ENCODE measurements at regions not wholly inside any gene's neighbourhood (a gene's known extent, or its start where the extent isn't known, plus 50 kb on each side); places are given as distances from the start of the nearest gene placed in this dataset.

DNA sequence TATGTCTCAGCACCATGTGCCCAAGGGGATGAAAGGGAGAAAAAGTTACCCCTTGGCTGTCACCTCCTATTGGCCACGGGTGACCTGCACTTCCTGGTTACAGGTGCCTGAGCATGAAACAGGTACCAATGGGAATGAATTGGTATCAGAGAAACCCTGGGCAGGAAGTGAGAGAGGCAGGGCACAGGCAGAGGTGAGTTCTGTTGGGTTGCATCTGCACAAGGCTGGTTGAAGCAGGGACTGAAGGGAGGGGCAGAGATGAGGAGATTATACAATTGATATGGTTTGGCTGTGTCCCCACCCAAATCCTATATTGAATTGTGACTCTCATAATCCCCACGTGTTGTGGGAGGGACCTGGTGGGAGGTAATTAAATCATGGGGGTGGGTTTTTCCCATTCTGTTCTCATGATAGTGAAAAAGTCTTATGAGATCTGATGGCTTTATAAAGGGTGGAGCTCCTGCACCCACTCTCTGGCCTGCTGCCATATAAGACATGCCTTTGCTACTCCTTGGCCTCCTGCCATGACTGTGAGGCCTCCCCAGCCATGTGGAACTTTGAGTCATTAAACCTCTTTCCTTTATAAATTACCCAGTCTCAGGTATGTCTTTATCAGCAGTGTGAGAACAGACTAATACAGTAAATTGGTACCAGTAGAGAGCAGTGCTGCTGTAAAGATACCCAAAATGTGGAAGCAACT, 291.8 kb downstream of the LRFN2 start:
- peaks cover 22% of the 10 kb centered on the region for H3K27me3 Mint-ChIP-seq (ENCODE audit: low read depth)
- no peaks in the 10 kb centered on the region for H3K36me3 Mint-ChIP-seq (ENCODE audit: insufficient read depth)
- no peaks in the 10 kb centered on the region for H3K4me1 Mint-ChIP-seq (ENCODE audit: low read depth)
- H3K9me3 Mint-ChIP-seq, result no peaks in the 10 kb centered on the region
- no peak overlapping the region for H3K4me3 Mint-ChIP-seq
- no peak for DNase-seq
- no peak for ATAC-seq

- H3K9me3 Mint-ChIP-seq, result no peaks in the 10 kb centered on the region
- no peaks in the 10 kb centered on the region for H3K4me1 Mint-ChIP-seq (ENCODE audit: low read depth)
- no peak for DNase-seq
- H3K36me3 Mint-ChIP-seq (ENCODE audit: insufficient read depth), result no peaks in the 10 kb centered on the region
- H3K27me3 Mint-ChIP-seq (ENCODE audit: low read depth), result peaks cover 21% of the 10 kb centered on the region
- ATAC-seq, result no peak
- H3K4me3 Mint-ChIP-seq, result no peak overlapping the region
These were observed 293.5 kb downstream of the LRFN2 start for GRCh38 chr6:40293460-40294185.

DNA sequence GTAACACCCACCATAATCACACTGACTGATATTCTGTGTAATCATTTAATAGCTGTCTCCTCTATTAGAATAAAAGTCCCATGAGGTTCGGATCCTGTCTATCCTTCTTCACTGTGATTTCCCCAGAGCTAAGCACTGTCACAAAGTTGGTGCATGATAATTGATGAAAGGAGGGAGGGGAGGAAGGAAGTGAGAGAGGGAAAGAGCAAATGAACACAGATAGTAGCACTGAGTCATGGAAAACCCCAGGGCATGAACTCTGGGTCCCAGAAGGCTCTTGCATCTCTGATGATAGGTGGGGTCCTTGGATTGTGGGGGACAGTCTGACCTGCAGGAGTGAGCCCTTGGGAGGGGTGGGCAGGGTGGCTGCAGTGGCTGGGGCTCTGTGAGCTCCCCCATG, 294.1 kb downstream of the LRFN2 start:
- Mint-ChIP-seq H3K27me3 (ENCODE audit: low read depth) (peaks cover 21% of the 10 kb centered on the region), H3K4me1 (ENCODE audit: low read depth) (no peaks in the 10 kb centered on the region)

GRCh38 chr6:40290816-40291215, 296.3 kb downstream of the LRFN2 start:
- Mint-ChIP-seq H3K27me3 (ENCODE audit: low read depth) (peaks cover 34% of the 10 kb centered on the region), H3K4me1 (ENCODE audit: low read depth) (no peaks in the 10 kb centered on the region), H3K36me3 (ENCODE audit: insufficient read depth) (no peaks in the 10 kb centered on the region), H3K9me3 (no peaks in the 10 kb centered on the region), H3K4me3 (no peak overlapping the region)
- ATAC-seq (no peak), DNase-seq (no peak)

More for the DNA sequence above, 294.1 kb downstream of the LRFN2 start:
- H3K36me3 Mint-ChIP-seq (ENCODE audit: insufficient read depth), result no peaks in the 10 kb centered on the region
- ATAC-seq (no peak), DNase-seq (no peak)
- H3K4me3 Mint-ChIP-seq, result no peak overlapping the region
- H3K9me3 Mint-ChIP-seq, result no peaks in the 10 kb centered on the region

GRCh38 chr6:40288919-40289318, 298.2 kb downstream of the LRFN2 start:
- H3K4me1 Mint-ChIP-seq (ENCODE audit: low read depth), result no peaks in the 10 kb centered on the region
- no peak for DNase-seq
- H3K4me3 Mint-ChIP-seq, result no peak overlapping the region
- H3K27me3 Mint-ChIP-seq (ENCODE audit: low read depth), result peaks cover 40% of the 10 kb centered on the region
- no peak for ATAC-seq
- H3K36me3 Mint-ChIP-seq (ENCODE audit: insufficient read depth), result no peaks in the 10 kb centered on the region
- no peaks in the 10 kb centered on the region for H3K9me3 Mint-ChIP-seq

DNA sequence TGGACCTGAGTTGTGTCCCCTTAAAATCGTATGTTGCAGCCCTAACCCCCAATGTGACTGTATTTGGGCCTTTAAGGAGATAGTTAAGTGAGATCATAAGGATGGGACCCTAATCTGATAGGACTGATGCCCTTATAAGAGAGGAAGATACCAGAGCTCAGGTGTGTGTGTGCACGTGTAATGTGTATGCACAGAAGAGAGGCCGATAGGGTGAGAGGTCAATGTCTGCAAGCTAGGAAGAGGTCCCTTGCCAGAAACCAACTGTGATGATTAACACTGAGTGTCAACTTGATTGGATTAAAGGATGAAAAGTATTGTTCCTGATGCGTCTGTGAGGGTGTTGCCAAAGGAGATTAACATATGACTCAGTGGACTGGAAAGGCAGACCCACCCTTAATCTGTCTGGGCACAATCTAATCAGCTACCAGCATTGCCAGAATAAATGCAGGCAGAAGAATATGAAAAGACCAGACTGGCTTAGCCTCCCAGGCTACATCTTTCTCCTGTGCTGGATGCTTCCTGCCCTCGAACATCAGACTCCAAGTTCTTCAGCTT, 299.8 kb downstream of the LRFN2 start:
- no peaks in the 10 kb centered on the region for H3K9me3 Mint-ChIP-seq
- H3K36me3 Mint-ChIP-seq (ENCODE audit: insufficient read depth), result no peaks in the 10 kb centered on the region
- DNase-seq (no peak), ATAC-seq (no peak)
- H3K27me3 Mint-ChIP-seq (ENCODE audit: low read depth), result peaks cover 40% of the 10 kb centered on the region
- H3K4me3 Mint-ChIP-seq, result no peak overlapping the region
- H3K4me1 Mint-ChIP-seq (ENCODE audit: low read depth), result no peaks in the 10 kb centered on the region

DNA sequence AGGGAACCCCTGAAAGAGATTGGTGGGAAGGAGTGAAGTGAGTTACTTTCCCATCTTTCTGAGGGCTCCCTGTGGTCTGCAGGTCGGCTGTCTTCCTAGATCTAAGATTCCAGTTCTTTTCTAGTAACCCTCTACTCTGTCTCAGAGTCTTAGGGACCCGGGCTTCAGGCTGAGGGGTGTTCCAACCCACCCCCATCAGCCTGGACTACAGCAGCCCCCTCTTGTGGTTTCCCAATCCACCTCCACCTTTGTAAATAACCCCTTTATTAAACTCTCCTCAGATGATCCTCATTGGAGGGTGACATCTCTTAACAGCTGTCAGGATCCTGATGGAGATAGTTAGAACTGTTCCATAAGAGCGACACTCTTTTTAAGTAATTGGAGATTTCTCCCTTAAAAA, 300.4 kb downstream of the LRFN2 start:
- Mint-ChIP-seq H3K4me3 (no peak overlapping the region), H3K9me3 (no peaks in the 10 kb centered on the region), H3K36me3 (ENCODE audit: insufficient read depth) (no peaks in the 10 kb centered on the region), H3K4me1 (ENCODE audit: low read depth) (no peaks in the 10 kb centered on the region), H3K27me3 (ENCODE audit: low read depth) (peaks cover 35% of the 10 kb centered on the region)
- ATAC-seq (no peak), DNase-seq (no peak)

- DNase-seq (no peak), ATAC-seq (no peak)
- Mint-ChIP-seq H3K4me3 (no peak overlapping the region), H3K9me3 (no peaks in the 10 kb centered on the region), H3K4me1 (ENCODE audit: low read depth) (no peaks in the 10 kb centered on the region), H3K36me3 (ENCODE audit: insufficient read depth) (no peaks in the 10 kb centered on the region), H3K27me3 (ENCODE audit: low read depth) (peaks cover 31% of the 10 kb centered on the region)
These were observed 301.2 kb downstream of the LRFN2 start for GRCh38 chr6:40285996-40286395.

DNA sequence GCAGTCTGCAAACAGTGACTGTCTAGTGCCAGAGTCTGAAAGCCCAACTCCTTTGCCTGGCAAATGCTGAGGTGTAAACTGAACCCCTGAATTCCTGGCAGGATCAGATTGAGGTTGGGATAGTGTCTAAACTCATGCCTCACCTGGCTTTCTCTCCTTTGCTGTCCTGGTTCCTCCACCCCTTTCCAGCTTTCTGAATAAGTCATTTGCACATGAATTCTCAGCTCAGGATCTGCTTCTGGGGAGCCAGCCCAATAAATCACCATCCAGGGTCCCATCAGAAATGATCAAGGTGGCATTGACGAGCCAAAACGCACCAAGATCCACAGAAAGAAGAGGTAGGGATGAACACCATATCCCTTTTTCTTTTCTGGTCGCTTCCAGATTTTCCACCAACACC, 301.6 kb downstream of the LRFN2 start:
- no peaks in the 10 kb centered on the region for H3K36me3 Mint-ChIP-seq (ENCODE audit: insufficient read depth)
- H3K4me1 Mint-ChIP-seq (ENCODE audit: low read depth), result no peaks in the 10 kb centered on the region
- no peak overlapping the region for H3K4me3 Mint-ChIP-seq
- H3K27me3 Mint-ChIP-seq (ENCODE audit: low read depth), result peaks cover 27% of the 10 kb centered on the region
- ATAC-seq (no peak), DNase-seq (no peak)
- H3K9me3 Mint-ChIP-seq, result no peaks in the 10 kb centered on the region

DNA sequence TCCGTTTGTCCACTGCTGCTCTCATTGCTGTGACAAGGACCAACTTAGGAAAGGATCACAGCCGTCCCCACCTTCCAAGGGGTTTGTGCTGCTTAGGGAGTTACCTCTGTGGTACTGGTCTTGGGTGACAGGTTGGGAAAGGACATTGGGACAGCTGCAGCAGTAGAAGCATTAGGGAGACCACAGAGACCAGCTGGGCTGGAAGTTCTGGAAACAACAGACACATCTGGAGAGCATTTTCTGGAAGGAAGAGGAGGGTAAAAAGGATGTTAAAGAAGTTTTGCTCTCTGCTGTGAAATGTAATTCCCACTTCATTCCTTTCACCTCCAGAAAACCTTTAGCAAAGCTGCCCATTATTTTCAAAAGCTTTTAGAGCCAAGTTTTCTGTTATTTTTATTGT, 304.2 kb downstream of the LRFN2 start:
- H3K9me3 Mint-ChIP-seq, result no peaks in the 10 kb centered on the region
- H3K4me1 Mint-ChIP-seq (ENCODE audit: low read depth), result no peaks in the 10 kb centered on the region
- H3K36me3 Mint-ChIP-seq (ENCODE audit: insufficient read depth), result no peaks in the 10 kb centered on the region
- ATAC-seq (no peak), DNase-seq (no peak)
- peaks cover 20% of the 10 kb centered on the region for H3K27me3 Mint-ChIP-seq (ENCODE audit: low read depth)
- H3K4me3 Mint-ChIP-seq, result no peak overlapping the region

- Mint-ChIP-seq H3K4me3 (no peak overlapping the region), H3K4me1 (ENCODE audit: low read depth) (no peaks in the 10 kb centered on the region), H3K9me3 (no peaks in the 10 kb centered on the region), H3K27me3 (ENCODE audit: low read depth) (peaks cover 11% of the 10 kb centered on the region), H3K36me3 (ENCODE audit: insufficient read depth) (no peaks in the 10 kb centered on the region)
- DNase-seq (no peak), ATAC-seq (no peak)
These were observed 305.8 kb downstream of the LRFN2 start for GRCh38 chr6:40281402-40281801.

DNA sequence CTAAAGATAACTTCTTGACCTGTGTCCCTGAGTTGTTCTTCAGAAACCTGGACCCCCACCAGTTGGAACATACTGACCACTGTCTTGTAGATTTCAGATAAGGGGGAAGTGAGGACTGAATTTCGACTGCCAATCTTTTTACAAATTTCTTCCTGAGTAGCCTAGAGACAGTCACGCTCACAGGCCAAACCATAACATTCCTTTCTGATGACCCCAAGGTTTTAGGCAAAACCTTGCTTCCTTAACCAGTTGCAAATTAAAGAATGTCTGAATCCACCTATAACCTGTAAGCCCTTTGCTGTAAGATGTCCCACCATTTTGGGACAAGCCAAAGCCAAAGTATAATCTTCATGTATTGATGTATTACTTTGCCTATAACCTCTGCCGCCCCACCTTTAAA, 306.9 kb downstream of the LRFN2 start:
- H3K27me3 Mint-ChIP-seq (ENCODE audit: low read depth), result peaks cover 2% of the 10 kb centered on the region
- ATAC-seq, result no peak
- no peaks in the 10 kb centered on the region for H3K36me3 Mint-ChIP-seq (ENCODE audit: insufficient read depth)
- H3K9me3 Mint-ChIP-seq, result no peaks in the 10 kb centered on the region
- DNase-seq, result no peak
- H3K4me3 Mint-ChIP-seq, result no peak overlapping the region
- no peaks in the 10 kb centered on the region for H3K4me1 Mint-ChIP-seq (ENCODE audit: low read depth)

- DNase-seq, result no peak
- Mint-ChIP-seq H3K4me1 (ENCODE audit: low read depth) (no peaks in the 10 kb centered on the region), H3K4me3 (no peak overlapping the region), H3K9me3 (no peaks in the 10 kb centered on the region), H3K36me3 (ENCODE audit: insufficient read depth) (no peaks in the 10 kb centered on the region), H3K27me3 (ENCODE audit: low read depth) (peaks cover 3% of the 10 kb centered on the region)
- no peak for ATAC-seq
These were observed 311.0 kb downstream of the LRFN2 start for GRCh38 chr6:40276141-40276540.

DNA sequence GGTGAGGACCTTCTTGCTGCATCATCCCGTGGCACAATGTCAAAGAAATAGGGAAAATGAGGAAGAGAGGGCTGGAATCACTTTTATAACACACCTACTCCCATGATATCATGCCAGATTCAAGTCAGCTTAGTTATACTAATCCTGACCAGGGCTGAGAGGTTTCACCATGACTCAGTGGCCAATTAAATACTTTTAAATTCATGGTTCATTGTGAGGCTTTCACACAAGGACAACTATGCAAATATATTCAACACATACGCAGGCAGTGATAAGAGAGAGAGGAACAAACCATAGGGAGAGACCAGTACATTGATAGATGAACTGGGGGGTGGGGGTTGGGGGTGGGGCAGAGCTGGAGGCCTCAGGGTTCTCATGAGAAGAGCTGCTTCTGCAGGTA, 313.1 kb downstream of the LRFN2 start:
- H3K4me1 Mint-ChIP-seq (ENCODE audit: low read depth), result no peaks in the 10 kb centered on the region
- peaks cover 3% of the 10 kb centered on the region for H3K27me3 Mint-ChIP-seq (ENCODE audit: low read depth)
- no peak overlapping the region for H3K4me3 Mint-ChIP-seq
- no peak for DNase-seq
- ATAC-seq, result no peak
- no peaks in the 10 kb centered on the region for H3K36me3 Mint-ChIP-seq (ENCODE audit: insufficient read depth)
- no peaks in the 10 kb centered on the region for H3K9me3 Mint-ChIP-seq

- no peak overlapping the region for H3K4me3 Mint-ChIP-seq
- H3K27me3 Mint-ChIP-seq (ENCODE audit: low read depth), result peaks cover 5% of the 10 kb centered on the region
- ATAC-seq (no peak), DNase-seq (no peak)
- no peaks in the 10 kb centered on the region for H3K4me1 Mint-ChIP-seq (ENCODE audit: low read depth)
- H3K36me3 Mint-ChIP-seq (ENCODE audit: insufficient read depth), result no peaks in the 10 kb centered on the region
- H3K9me3 Mint-ChIP-seq, result no peaks in the 10 kb centered on the region
These were observed 318.6 kb downstream of the LRFN2 start for GRCh38 chr6:40268614-40269013.

Data from activated T-cell treated with anti-CD3 and anti-CD28 coated beads, Interleukin-2, amount 50 U/mL, for 4 hours (primary cell).